ENCODE measurements at regions not wholly inside any gene's neighbourhood (a gene's known extent, or its start where the extent isn't known, plus 50 kb on each side); places are given as distances from the start of the nearest gene placed in this dataset.

- no peak overlapping the region for H3K23ac ChIP-seq (ENCODE audit: insufficient read length, low read depth, low read length)
- no peak overlapping the region for H3K4ac ChIP-seq (ENCODE audit: low read depth, low read length)
- no peak overlapping the region for H2AK5ac ChIP-seq (ENCODE audit: insufficient read length, low read length)
- H2AFZ ChIP-seq (ENCODE audit: low read length): no peak overlapping the region
- H3K27ac ChIP-seq (ENCODE audit: insufficient read length, low read depth, low read length): no peak overlapping the region
- no peak for DNase-seq
- H3K23me2 ChIP-seq (ENCODE audit: insufficient read length, low read depth, low read length, poor library complexity, severe bottlenecking): no peaks in the 10 kb centered on the region
- H4K8ac ChIP-seq (replicated peaks; ENCODE audit: insufficient read length, low read depth, low read length): no peak overlapping the region
- Mint-ChIP-seq H3K9me3 (peaks cover 0 to 3% of the 10 kb centered on the region in 2 experiments; a peak in 2 of 5 replicates), H3K27me3 (ENCODE audit: low read depth) (no peaks in the 10 kb centered on the region), H3K4me3 (no peak overlapping the region), H3K36me3 (ENCODE audit: insufficient read depth in 1 of 3, low read depth in 3 of 3) (no peaks in the 10 kb centered on the region; a peak in 1 of 7 replicates), H3K4me1 (no peaks in the 10 kb centered on the region), H3K27ac (no peak overlapping the region)
- no peaks in the 10 kb centered on the region for H3K4me1 ChIP-seq (ENCODE audit: insufficient read depth, low read length)
- no CpG with 5 or more reads among the region's 4 CpGs for WGBS (ENCODE audit: extremely low coverage, insufficient read length, low lambda C conversion rate)
- H3K56ac ChIP-seq (ENCODE audit: insufficient read length, low read depth, low read length): no peak overlapping the region
- H2BK5ac ChIP-seq (ENCODE audit: insufficient read length, low read length): no peak overlapping the region
- H4K5ac ChIP-seq (ENCODE audit: insufficient read length, low read depth, low read length): no peak overlapping the region
- no peak overlapping the region for H2BK12ac ChIP-seq (ENCODE audit: insufficient read length, low read depth, low read length)
- no peaks in the 10 kb centered on the region for H3K27me3 ChIP-seq (ENCODE audit: insufficient read depth, low read length)
- H2BK15ac ChIP-seq (ENCODE audit: low read depth, low read length): no peak overlapping the region
- no peaks in the 10 kb centered on the region for H3K9me3 ChIP-seq (ENCODE audit: control insufficient read depth, low read depth, low read length)
- no peak overlapping the region for H2BK120ac ChIP-seq (ENCODE audit: low read depth, low read length, poor library complexity, severe bottlenecking)
- no peaks in the 10 kb centered on the region for H3K79me1 ChIP-seq (ENCODE audit: insufficient read depth, low read depth, low read length, poor library complexity, severe bottlenecking)
- H2BK20ac ChIP-seq (ENCODE audit: low read depth, low read length, poor library complexity, severe bottlenecking): no peak overlapping the region
- H3K14ac ChIP-seq (ENCODE audit: insufficient read depth, low read length): no peak overlapping the region
- H3K9ac ChIP-seq (ENCODE audit: extremely low read depth, insufficient read length, low read length): no peak overlapping the region
- no peak overlapping the region for H4K91ac ChIP-seq (ENCODE audit: insufficient read length, low read depth, low read length)
- H4K20me1 ChIP-seq (ENCODE audit: control insufficient read depth, insufficient read depth, insufficient read length): no peaks in the 10 kb centered on the region
- H3K4me2 ChIP-seq (ENCODE audit: insufficient read depth, insufficient read length, low read length): no peak overlapping the region
- no peak overlapping the region for H3T11ph ChIP-seq (ENCODE audit: low read length)
- no peaks in the 10 kb centered on the region for H3K79me2 ChIP-seq (ENCODE audit: insufficient read depth, low read length)
- TF ChIP-seq CTCF (conservative IDR thresholded peaks at IDR 0.05): no peak
- H3K18ac ChIP-seq (ENCODE audit: insufficient read length, low read depth, low read length): no peak overlapping the region
Observed at GRCh38 chr5:162948677-162949076, 488.7 kb upstream of the CCNG1 start.
